Spinal cord (tissue), 9 donors: ENCODE measurements at regions not wholly inside any gene's neighbourhood (a gene's known extent, or its start where the extent isn't known, plus 50 kb on each side); places are given as distances from the start of the nearest gene placed in this dataset.
A peak's percentile ranks its signal among the peaks of the same experiment; 100 is the strongest.

Experiments
- DNase-seq, 6 donors: peaks; one replicate each; pipeline versions ENCODE4 v3.0.0 to v3.0.0-alpha.2; 2013 to 2015; ENCODE audit warnings: low spot score in 6 of 6, low read depth in 4 of 6
- H3K27ac ChIP-seq: one replicate; pipeline ENCODE4 v1.5.1; 2013; ENCODE audit warnings: low read depth, low read length, control low read depth
- H3K27me3 ChIP-seq: one replicate; pipeline ENCODE4 v1.6.1; 2013; ENCODE audit warnings: low read length; ENCODE audit not compliant: control insufficient read depth, insufficient read depth
- H3K36me3 ChIP-seq: one replicate; pipeline ENCODE4 v1.6.1; 2013; ENCODE audit warnings: low read length; ENCODE audit not compliant: control insufficient read depth, insufficient read depth
- H3K4me1 ChIP-seq: one replicate; pipeline ENCODE4 v1.6.1; 2013; ENCODE audit warnings: low read length; ENCODE audit not compliant: control insufficient read depth, insufficient read depth
- H3K4me3 ChIP-seq: one replicate; pipeline ENCODE4 v1.5.1; 2013; ENCODE audit warnings: low read depth, low read length, control low read depth
- H3K9me3 ChIP-seq: one replicate; pipeline ENCODE4 v1.6.1; 2013; ENCODE audit warnings: low read length; ENCODE audit not compliant: control insufficient read depth, insufficient read depth
- WGBS: methylation state at CpG from one replicate; pipeline ENCODE4 v1.1.5; 2013; ENCODE audit warnings: missing lambda C conversion rate; ENCODE audit not compliant: insufficient coverage; 5-methylcytosine and 5-hydroxymethylcytosine counted together
- donor health status: healthy.

DNA sequence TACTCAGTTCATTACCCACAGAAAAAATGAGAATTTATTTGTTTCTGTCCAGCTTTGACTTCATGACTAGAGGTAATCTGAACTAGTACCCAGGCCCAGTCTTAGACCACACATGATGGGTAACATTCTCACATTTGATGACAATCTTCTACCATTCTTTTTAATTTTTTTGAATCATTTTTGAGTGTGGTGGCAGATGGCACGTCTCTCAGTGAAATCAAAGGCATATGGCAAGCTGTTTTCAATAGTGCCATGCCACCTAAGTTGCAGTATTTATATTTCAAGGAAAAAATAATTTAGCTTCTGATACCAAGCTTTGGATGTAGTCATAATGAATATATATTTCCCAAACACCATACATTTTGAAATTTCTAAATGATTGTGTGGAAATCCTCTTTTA, 88.8 kb upstream of the HS3ST5 start:
- Histone ChIP-seq H3K36me3 (no peaks in the 10 kb centered on the region), H3K27me3 (no peaks in the 10 kb centered on the region), H3K27ac (no peak overlapping the region), H3K4me3 (no peak overlapping the region), H3K9me3 (no peaks in the 10 kb centered on the region), H3K4me1 (no peaks in the 10 kb centered on the region)
- peak in 1 of 6 donors; percentile 78 for DNase-seq
- no CpG with 5 or more reads among the region's 1 CpG for WGBS

DNA sequence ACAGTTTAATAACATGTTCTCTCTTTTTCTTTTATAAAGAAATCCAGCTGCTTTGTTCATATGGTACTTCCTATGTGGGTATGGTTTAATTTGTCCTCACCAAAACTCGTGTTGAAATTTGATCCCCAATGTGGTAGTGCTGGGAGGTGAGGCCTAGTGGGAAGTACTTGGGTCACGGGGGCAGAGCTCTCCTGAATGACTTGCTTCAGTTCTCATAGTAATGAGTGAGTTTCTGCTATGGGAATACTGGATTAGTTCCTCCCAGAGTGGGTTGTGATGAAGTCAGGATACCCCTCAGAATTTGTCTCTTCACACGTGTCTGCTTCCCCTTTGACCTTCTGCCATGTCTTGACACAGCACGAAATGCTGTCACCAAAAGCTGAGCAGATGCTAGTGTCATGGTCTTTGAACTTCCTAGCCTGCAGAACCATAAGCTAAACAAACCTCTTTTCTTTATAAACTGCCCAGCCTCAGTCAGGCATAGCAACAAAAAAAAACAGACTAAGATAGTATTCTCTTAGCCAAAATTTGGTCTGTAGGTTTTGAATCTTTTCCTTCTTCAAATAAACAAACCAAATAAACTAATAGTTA, 87.8 kb upstream of the HS3ST5 start:
- H3K27ac ChIP-seq, result no peak overlapping the region
- H3K4me1 ChIP-seq, result no peaks in the 10 kb centered on the region
- no peak for DNase-seq
- H3K36me3 ChIP-seq, result no peaks in the 10 kb centered on the region
- H3K9me3 ChIP-seq, result no peaks in the 10 kb centered on the region
- 29% methylated on average over 4 of the region's 4 CpGs for WGBS
- no peak overlapping the region for H3K4me3 ChIP-seq
- H3K27me3 ChIP-seq, result no peaks in the 10 kb centered on the region

DNA sequence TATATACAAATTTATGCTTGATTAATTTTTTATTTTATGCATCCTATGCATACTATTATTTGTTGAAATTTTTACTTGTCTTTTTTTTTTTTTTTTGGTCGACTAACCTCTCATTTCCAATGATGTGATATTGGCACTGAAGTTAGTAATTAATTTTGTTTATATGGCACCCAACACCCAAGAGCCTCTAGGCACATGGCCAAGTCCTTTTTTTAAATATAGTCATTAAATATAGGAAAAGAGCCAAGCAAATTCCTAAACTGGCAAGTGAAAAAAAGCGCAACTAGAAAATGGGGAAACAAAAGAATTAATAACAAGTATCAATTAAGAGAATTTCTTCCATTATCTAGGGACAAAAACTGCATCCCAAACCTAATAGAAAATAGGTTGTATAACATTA, 85.5 kb upstream of the HS3ST5 start:
- Histone ChIP-seq H3K4me3 (no peak overlapping the region), H3K36me3 (no peaks in the 10 kb centered on the region), H3K4me1 (no peaks in the 10 kb centered on the region), H3K9me3 (no peaks in the 10 kb centered on the region), H3K27ac (no peak overlapping the region), H3K27me3 (no peaks in the 10 kb centered on the region)
- no CpG with 5 or more reads among the region's 2 CpGs for WGBS
- peak in 1 of 6 donors; percentile 55 for DNase-seq

DNA sequence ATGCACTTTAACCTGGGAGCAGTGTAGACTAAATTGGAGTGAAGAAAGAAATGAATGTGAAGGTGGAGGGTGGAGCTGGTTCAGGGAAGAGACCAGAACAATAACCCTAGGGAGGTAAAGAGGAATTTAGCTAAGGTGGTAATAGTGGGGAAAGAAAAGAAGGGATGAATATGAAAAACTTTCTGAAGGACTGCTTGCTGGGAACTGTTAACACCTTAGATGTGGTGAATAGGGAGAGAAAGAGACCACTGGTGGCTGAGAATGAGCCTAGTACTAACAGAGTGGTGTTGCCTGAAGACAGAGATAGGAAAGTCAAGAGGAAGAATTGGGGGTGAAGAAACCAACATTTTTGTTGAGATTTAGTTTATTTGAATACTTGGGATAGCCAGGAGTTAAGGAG, 78.4 kb upstream of the HS3ST5 start:
- Histone ChIP-seq H3K9me3 (no peaks in the 10 kb centered on the region), H3K4me1 (no peaks in the 10 kb centered on the region), H3K4me3 (no peak overlapping the region), H3K27ac (no peak overlapping the region), H3K36me3 (no peaks in the 10 kb centered on the region), H3K27me3 (no peaks in the 10 kb centered on the region)
- DNase-seq, result no peak

GRCh38 chr6:114419175-114419574, 76.4 kb upstream of the HS3ST5 start:
- H3K4me1 ChIP-seq, result no peaks in the 10 kb centered on the region
- no peaks in the 10 kb centered on the region for H3K27me3 ChIP-seq
- no peak for DNase-seq
- H3K9me3 ChIP-seq, result no peaks in the 10 kb centered on the region
- no peaks in the 10 kb centered on the region for H3K36me3 ChIP-seq
- 30% methylated on average over 1 of the region's 2 CpGs for WGBS
- no peak overlapping the region for H3K27ac ChIP-seq
- no peak overlapping the region for H3K4me3 ChIP-seq

DNA sequence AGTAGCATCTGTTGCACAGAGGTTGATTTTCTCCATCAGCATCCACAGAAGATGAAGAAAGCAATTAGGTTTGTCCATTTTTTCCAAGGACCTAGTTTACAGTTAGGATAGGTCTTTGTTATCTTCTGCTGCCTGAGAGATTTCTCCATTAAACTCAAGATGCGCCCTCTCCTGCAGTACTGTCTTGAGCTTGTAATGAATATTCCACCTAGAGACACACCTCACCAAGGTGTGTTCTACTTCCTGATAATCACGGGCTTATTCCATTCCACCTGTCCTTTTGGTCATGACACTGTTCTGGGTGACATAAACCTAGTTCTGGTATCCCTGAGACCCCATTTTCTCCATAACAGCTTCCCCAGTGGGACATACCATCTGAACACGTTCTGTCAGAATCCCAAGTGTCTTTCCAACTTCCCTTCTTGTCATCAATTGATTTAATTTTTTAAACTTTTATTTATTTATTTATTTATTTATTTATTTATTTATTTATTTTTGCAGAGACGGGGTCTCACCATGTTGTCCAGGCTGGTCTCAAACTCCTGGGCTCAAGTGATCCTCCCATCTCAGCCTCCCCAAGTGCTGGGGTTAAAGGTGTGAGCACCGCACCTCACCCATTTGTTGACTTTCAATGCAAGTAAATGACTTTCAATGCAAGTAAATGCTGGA, 75.6 kb upstream of the HS3ST5 start:
- DNase-seq, result no peak
- no peaks in the 10 kb centered on the region for H3K27me3 ChIP-seq
- H3K36me3 ChIP-seq, result no peaks in the 10 kb centered on the region
- 96% methylated on average over 3 of the region's 5 CpGs for WGBS
- H3K9me3 ChIP-seq, result no peaks in the 10 kb centered on the region
- H3K27ac ChIP-seq, result no peak overlapping the region
- no peak overlapping the region for H3K4me3 ChIP-seq
- H3K4me1 ChIP-seq, result no peaks in the 10 kb centered on the region

DNA sequence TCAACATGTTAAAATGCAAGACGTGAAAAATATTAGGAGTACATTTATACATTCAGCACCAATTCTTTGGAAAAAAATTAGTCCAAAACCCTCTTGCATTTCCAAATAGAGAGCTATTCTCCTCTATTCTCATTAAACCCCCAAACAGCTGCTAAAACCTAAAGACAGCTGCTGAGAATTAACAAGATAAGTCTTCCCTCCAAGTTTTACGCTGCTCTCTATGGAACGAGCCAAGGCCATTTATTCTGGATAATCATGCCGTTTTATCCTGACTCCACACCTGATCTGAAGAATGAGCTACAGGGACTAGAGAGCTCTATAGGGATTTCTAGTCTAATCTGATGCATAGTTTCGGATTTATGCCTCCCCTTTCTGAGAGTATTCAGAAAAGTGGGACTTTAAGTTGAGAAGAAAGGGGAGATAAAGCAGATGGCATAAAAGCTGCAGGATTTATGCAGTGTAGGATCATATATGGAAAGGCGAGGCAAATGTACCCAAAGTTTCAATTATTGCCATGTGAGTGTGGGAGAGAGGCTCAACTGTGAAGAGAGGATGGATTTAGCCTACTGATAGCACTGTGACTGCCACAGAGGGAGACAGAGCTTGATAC, 64.7 kb upstream of the HS3ST5 start:
- Histone ChIP-seq H3K4me1 (no peaks in the 10 kb centered on the region), H3K4me3 (no peak overlapping the region), H3K27ac (no peak overlapping the region), H3K9me3 (no peaks in the 10 kb centered on the region), H3K27me3 (no peaks in the 10 kb centered on the region), H3K36me3 (no peaks in the 10 kb centered on the region)
- WGBS, result 94% methylated on average over 3 of the region's 6 CpGs
- DNase-seq, result peak in 1 of 6 donors; percentile 64

- Histone ChIP-seq H3K36me3 (no peaks in the 10 kb centered on the region), H3K4me3 (no peak overlapping the region), H3K9me3 (no peaks in the 10 kb centered on the region), H3K27me3 (no peaks in the 10 kb centered on the region), H3K4me1 (no peaks in the 10 kb centered on the region), H3K27ac (no peak overlapping the region)
- no peak for DNase-seq
- 100% methylated on average over 1 of the region's 1 CpG for WGBS
Measured at GRCh38 chr6:114404339-114404955, 61.6 kb upstream of the HS3ST5 start.

GRCh38 chr6:114403858-114404257, 61.0 kb upstream of the HS3ST5 start:
- Histone ChIP-seq H3K9me3 (no peaks in the 10 kb centered on the region), H3K27me3 (no peaks in the 10 kb centered on the region), H3K4me3 (no peak overlapping the region), H3K36me3 (no peaks in the 10 kb centered on the region), H3K4me1 (no peaks in the 10 kb centered on the region), H3K27ac (no peak overlapping the region)
- WGBS, result no CpG with 5 or more reads among the region's 1 CpG
- no peak for DNase-seq

- Histone ChIP-seq H3K9me3 (no peaks in the 10 kb centered on the region), H3K36me3 (no peaks in the 10 kb centered on the region), H3K4me1 (no peaks in the 10 kb centered on the region), H3K4me3 (no peak overlapping the region), H3K27me3 (no peaks in the 10 kb centered on the region), H3K27ac (no peak overlapping the region)
- WGBS, result 40% methylated on average over 1 of the region's 2 CpGs
- DNase-seq, result no peak
Measured at GRCh38 chr6:114398481-114398880, 55.7 kb upstream of the HS3ST5 start.
